Hepatocyte (in vitro differentiated cells): ENCODE measurements at regions not wholly inside any gene's neighbourhood (a gene's known extent, or its start where the extent isn't known, plus 50 kb on each side); places are given as distances from the start of the nearest gene placed in this dataset.

ENCODE experiments used
- CTCF ChIP-seq: fragments of 200-600 bp; sonication (generic); IDR thresholded peaks from 2 replicates; pipeline ENCODE4 v1.5.1; 2016; ENCODE audit warnings: antibody characterized with exemption, mild to moderate bottlenecking; ENCODE audit not compliant: poor library complexity
- EZH2 ChIP-seq: fragments of 200-600 bp; sonication (generic); IDR thresholded peaks from 2 replicates; pipeline ENCODE4 v1.6.1; 2016; ENCODE audit warnings: antibody characterized with exemption, mild to moderate bottlenecking, borderline replicate concordance
- EZH2phosphoT487 ChIP-seq: fragments of 200-600 bp; sonication (generic); IDR thresholded peaks from one replicate; pipeline ENCODE4 v1.6.1; 2018; ENCODE audit warnings: antibody characterized with exemption, mild to moderate bottlenecking, low read depth, moderate library complexity; ENCODE audit not compliant: unreplicated experiment, severe bottlenecking

- TF ChIP-seq CTCF (no peak), EZH2 (no peak), EZH2phosphoT487 (no peak)
Measured at GRCh38 chr6:135624402-135625295, 127.1 kb upstream of the AHI1 start.
